Liver (tissue), 8 donors: ENCODE measurements at regions not wholly inside any gene's neighbourhood (a gene's known extent, or its start where the extent isn't known, plus 50 kb on each side); places are given as distances from the start of the nearest gene placed in this dataset.

Source experiments
- DNase-seq: peaks from one replicate; pipeline ENCODE4 v3.0.0-alpha.2; 2017; ENCODE audit warnings: low spot score
- H3K27ac ChIP-seq, 2 donors: one replicate each; pipeline ENCODE4 v1.7.0; 2013; ENCODE audit warnings: inconsistent platforms in 2 of 2, low read length in 2 of 2, control low read depth in 1 of 2, low read depth in 1 of 2, mild to moderate bottlenecking in 1 of 2
- H3K27me3 ChIP-seq, 4 donors: one replicate each; pipeline versions ENCODE4 v1.6.1 to v1.7.0; 2013; ENCODE audit warnings: low read length in 3 of 4, inconsistent platforms in 1 of 4, mild to moderate bottlenecking in 1 of 4, moderate library complexity in 1 of 4; ENCODE audit not compliant: control insufficient read depth in 4 of 4, insufficient read depth in 4 of 4
- H3K36me3 ChIP-seq, 4 donors: one replicate each; pipeline versions ENCODE4 v1.6.1 to v1.7.0; 2013; ENCODE audit warnings: low read length in 3 of 4, mild to moderate bottlenecking in 3 of 4, low read depth in 1 of 4, moderate library complexity in 1 of 4; ENCODE audit not compliant: control insufficient read depth in 4 of 4, insufficient read depth in 3 of 4
- H3K4me1 ChIP-seq, 4 donors: one replicate each; pipeline versions ENCODE4 v1.6.1 to v1.7.0; 2013; ENCODE audit warnings: low read length in 3 of 4, mild to moderate bottlenecking in 3 of 4, moderate library complexity in 1 of 4; ENCODE audit not compliant: control insufficient read depth in 4 of 4, insufficient read depth in 4 of 4
- H3K4me3 ChIP-seq, 3 donors: one replicate each; pipeline versions ENCODE4 v1.6.1 to v1.7.0; 2013; ENCODE audit warnings: low read length in 3 of 3, control low read depth in 1 of 3, low read depth in 1 of 3, mild to moderate bottlenecking in 1 of 3
- H3K9ac ChIP-seq, 2 donors: one replicate each; pipeline ENCODE4 v1.7.0; 2013; ENCODE audit warnings: low read length in 2 of 2, mild to moderate bottlenecking in 2 of 2, moderate library complexity in 2 of 2, control low read depth in 1 of 2, low read depth in 1 of 2
- H3K9me3 ChIP-seq, 4 donors: one replicate each; pipeline versions ENCODE4 v1.6.1 to v1.7.0; 2013; ENCODE audit warnings: low read length in 3 of 4; ENCODE audit not compliant: control insufficient read depth in 4 of 4
- ATF3 ChIP-seq: IDR thresholded peaks from 2 replicates; pipeline ENCODE4 v1.6.1; 2016; ENCODE audit warnings: antibody characterized with exemption
- CTCF ChIP-seq: fragments of 150-350 bp; IDR thresholded peaks from 2 replicates; pipeline ENCODE4 v1.5.1; 2017; ENCODE audit warnings: improper control_type of control experiment, low read depth, low read length; ENCODE audit not compliant: missing input control
- EGR1 ChIP-seq, 2 donors: IDR thresholded peaks; 2 replicates each; pipeline ENCODE4 v1.6.1; 2016 to 2018; ENCODE audit warnings: antibody characterized with exemption in 2 of 2, low read depth in 2 of 2
- FOXA1 ChIP-seq: IDR thresholded peaks from 2 replicates; pipeline ENCODE4 v1.6.1; 2016; ENCODE audit warnings: antibody characterized with exemption
- FOXA2 ChIP-seq: IDR thresholded peaks from 2 replicates; pipeline ENCODE4 v1.6.1; 2016; ENCODE audit warnings: antibody characterized with exemption
- GABPA ChIP-seq, 2 donors: IDR thresholded peaks in 1 of 2; conservative IDR thresholded peaks in 1 of 2; 2 replicates each; pipeline ENCODE4 v1.6.1; 2016; ENCODE audit warnings: antibody characterized with exemption in 2 of 2, mild to moderate bottlenecking in 1 of 2, moderate library complexity in 1 of 2
- HNF4A ChIP-seq, 2 donors: conservative IDR thresholded peaks; 2 replicates each; pipeline ENCODE4 v1.6.1; 2016; ENCODE audit warnings: antibody characterized with exemption in 2 of 2, mild to moderate bottlenecking in 2 of 2
- HNF4G ChIP-seq: IDR thresholded peaks from 2 replicates; pipeline ENCODE4 v1.6.1; 2016; ENCODE audit warnings: antibody characterized with exemption
- JUND ChIP-seq, 2 donors: IDR thresholded peaks; 2 replicates each; pipeline ENCODE4 v1.6.1; 2016; ENCODE audit warnings: antibody characterized with exemption in 2 of 2
- MAX ChIP-seq: IDR thresholded peaks from 2 replicates; pipeline ENCODE4 v1.6.1; 2016; ENCODE audit warnings: antibody characterized with exemption
- NR2F2 ChIP-seq: IDR thresholded peaks from 2 replicates; pipeline ENCODE4 v1.6.1; 2016; ENCODE audit warnings: antibody characterized with exemption
- RAD21 ChIP-seq, 2 donors: IDR thresholded peaks; 2 replicates each; pipeline ENCODE4 v1.6.1; 2016; ENCODE audit warnings: antibody characterized with exemption in 2 of 2, mild to moderate bottlenecking in 2 of 2
- REST ChIP-seq: IDR thresholded peaks from 2 replicates; pipeline ENCODE4 v1.6.1; 2016; ENCODE audit warnings: antibody characterized with exemption, mild to moderate bottlenecking
- RXRA ChIP-seq, 2 donors: IDR thresholded peaks; 2 replicates each; pipeline ENCODE4 v1.6.1; 2017 to 2018; ENCODE audit warnings: antibody characterized with exemption in 2 of 2, mild to moderate bottlenecking in 1 of 2
- SP1 ChIP-seq: IDR thresholded peaks from 2 replicates; pipeline ENCODE4 v1.6.1; 2018; ENCODE audit warnings: antibody characterized with exemption, mild to moderate bottlenecking
- TAF1 ChIP-seq: conservative IDR thresholded peaks from 2 replicates; pipeline ENCODE4 v1.6.1; 2016; ENCODE audit warnings: antibody characterized with exemption, mild to moderate bottlenecking
- YY1 ChIP-seq: IDR thresholded peaks from 2 replicates; pipeline ENCODE4 v1.6.1; 2016; ENCODE audit warnings: antibody characterized with exemption, mild to moderate bottlenecking
- ZBTB33 ChIP-seq: IDR thresholded peaks from 2 replicates; pipeline ENCODE4 v1.6.1; 2016; ENCODE audit warnings: antibody characterized with exemption
- WGBS: extraction: QIAGEN DNeasy Blood & Tissue Kit; methylation state at CpG from one replicate; pipeline ENCODE4 v1.1.7; 2013; 5-methylcytosine and 5-hydroxymethylcytosine counted together
- donor health status: healthy.
- donor health status: healthy.
- donor health status: healthy.
- donor health status: healthy.
- donor health status: healthy.

GRCh38 chr7:54858008-54858692 is 99.1 kb upstream of the SEC61G start:
- WGBS: 73% methylated on average over 3 of the region's 3 CpGs
- DNase-seq: no peak
- Histone ChIP-seq H3K27ac (no peak overlapping the region), H3K27me3 (peaks cover 0 to 4% (median 0%) of the 10 kb centered on the region in 4 donors), H3K4me3 (no peak overlapping the region), H3K36me3 (no peaks in the 10 kb centered on the region), H3K4me1 (peaks cover 0 to 6% (median 1%) of the 10 kb centered on the region in 4 donors), H3K9ac (no peak overlapping the region), H3K9me3 (no peaks in the 10 kb centered on the region)
- TF ChIP-seq YY1 (no peak), FOXA2 (no peak), HNF4G (no peak), REST (no peak), RAD21 (IDR thresholded peaks at IDR 0.05) (no peak), GABPA (IDR thresholded peaks at IDR 0.05 in 1 of 2, conservative IDR thresholded peaks at IDR 0.05 in 1 of 2) (no peak), HNF4A (conservative IDR thresholded peaks at IDR 0.05) (no peak), SP1 (no peak), TAF1 (no peak), FOXA1 (no peak), CTCF (no peak), ATF3 (no peak), RXRA (IDR thresholded peaks at IDR 0.05) (no peak), NR2F2 (no peak), JUND (IDR thresholded peaks at IDR 0.05) (no peak), EGR1 (IDR thresholded peaks at IDR 0.05; ENCODE audit: low read depth in 2 of 2) (no peak), ZBTB33 (no peak), MAX (no peak)
